Fibroblast of skin of scalp (primary cell): ENCODE measurements at regions not wholly inside any gene's neighbourhood (a gene's known extent, or its start where the extent isn't known, plus 50 kb on each side); places are given as distances from the start of the nearest gene placed in this dataset.

Source experiments
- DNase-seq: peaks from one replicate; pipeline ENCODE4 v3.0.0-alpha.2; 2013

- no peak for DNase-seq
Observed at GRCh38 chrX:39302838-39303237, 501.6 kb downstream of the MID1IP1 start.

GRCh38 chrX:39304746-39305145 lies 503.5 kb downstream of the MID1IP1 start:
- DNase-seq = no peak

- no peak for DNase-seq
Observed at GRCh38 chrX:39307488-39307887, 506.2 kb downstream of the MID1IP1 start.

DNA sequence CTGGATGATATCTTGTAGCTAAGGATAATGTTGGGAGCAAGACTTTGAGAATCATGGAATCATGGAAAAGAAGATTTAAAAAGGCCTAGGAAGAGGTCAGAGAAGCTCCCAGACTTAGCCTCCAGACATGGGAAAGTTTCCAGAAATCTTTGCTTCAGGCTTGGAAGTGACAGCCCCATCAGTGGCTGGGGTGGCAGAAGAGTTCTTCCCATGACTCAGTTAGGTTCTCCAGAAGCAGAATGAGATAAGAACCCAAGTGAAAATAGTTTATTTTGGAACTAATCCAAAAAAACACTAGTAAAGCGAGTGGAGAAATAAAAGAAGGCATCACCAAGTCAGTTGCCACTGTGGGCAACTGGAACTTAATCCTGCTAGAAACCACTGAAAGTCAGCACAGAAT lies 506.9 kb downstream of the MID1IP1 start:
- DNase-seq = peak; percentile 9

DNA sequence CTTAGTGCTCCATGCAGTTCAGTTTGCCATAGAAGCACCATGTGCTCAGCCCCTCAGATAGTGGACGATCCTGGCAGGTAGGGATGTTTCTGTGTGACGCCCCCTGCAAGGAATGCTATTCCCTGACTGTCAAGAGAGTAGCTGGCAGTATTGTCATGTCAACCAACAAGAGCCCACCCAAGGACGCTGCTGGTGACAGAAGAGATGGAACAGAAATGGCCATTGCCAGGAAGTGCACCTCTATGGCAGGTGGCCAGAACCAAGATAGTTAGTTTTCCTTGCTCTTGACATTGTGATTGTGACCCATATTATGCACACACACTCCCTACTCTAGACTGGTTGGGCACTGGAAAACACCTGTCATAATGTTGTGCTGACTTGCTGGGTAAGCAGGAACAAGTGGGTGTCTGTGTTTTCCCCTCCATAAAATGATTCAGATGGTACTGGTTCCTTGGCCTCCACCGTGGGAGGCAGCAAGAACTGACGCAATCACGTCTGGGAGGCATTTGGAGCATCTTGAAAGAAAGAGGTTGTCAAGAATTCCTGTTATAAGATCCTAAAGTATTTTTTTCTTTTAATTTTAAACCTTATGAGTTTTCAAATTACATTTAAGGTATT lies 507.9 kb downstream of the MID1IP1 start:
- peak; percentile 1 for DNase-seq

GRCh38 chrX:39309721-39310152 lies 508.5 kb downstream of the MID1IP1 start:
- no peak for DNase-seq

GRCh38 chrX:39310891-39311290 lies 509.6 kb downstream of the MID1IP1 start:
- DNase-seq = no peak

GRCh38 chrX:39311646-39312045 lies 510.4 kb downstream of the MID1IP1 start:
- no peak for DNase-seq

DNA sequence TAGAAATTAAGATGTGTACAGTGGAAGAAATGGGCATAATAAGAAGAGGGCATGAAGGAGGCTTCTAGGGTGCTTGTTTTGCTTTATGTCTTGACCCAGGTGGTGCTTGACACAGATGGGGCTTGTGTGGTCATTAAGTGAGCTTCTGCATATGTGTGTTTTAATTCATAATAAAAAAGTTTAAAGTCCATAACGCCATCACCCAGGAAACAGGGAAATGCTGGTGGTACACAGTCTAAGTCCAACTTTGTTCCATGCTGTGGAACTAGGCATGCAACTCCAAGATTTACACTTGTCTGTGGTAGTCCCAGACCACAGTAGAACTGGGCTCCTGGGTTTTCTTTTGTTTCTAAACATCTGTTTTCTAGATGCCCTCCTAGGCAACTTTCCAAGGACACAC lies 511.9 kb downstream of the MID1IP1 start:
- no peak for DNase-seq

DNA sequence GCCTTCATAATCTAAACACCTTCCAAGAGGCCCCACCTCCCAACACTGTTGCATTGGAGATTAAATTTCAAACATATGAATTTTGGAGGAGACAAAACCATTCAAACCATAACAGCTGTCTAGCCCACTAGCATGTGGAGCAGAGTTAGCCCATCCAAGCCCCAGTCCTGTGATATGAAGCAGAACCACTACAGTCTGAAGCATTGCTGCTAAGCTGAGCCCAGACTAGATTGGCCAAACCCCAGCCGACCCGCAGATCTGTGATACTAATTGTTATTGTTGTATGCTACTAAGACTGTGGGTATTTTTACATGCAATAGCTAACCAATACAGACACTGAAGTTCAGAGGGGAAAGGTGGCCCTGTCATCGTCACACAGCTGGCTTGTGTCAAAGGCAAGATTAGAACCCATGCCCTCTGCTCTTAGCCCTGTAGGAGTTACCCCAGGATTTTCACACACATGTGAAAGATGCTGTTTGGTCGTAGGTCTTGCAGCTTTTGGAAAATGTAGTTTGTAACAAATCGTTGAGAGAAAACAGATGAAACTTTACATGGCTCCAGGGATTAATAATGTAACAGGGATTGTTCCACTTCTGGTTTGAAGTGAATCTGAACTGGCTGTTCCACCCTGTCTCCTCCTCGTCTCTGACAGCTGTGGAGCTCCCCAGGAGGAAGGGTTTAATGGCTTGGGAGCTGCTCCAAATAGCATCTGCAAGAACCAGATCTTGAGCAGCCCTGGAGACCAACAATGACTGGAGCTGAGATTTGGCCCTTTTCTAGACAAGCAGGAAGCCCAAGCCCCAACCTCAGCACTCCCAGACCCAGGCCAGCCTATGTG lies 517.5 kb downstream of the MID1IP1 start:
- DNase-seq = no peak

- no peak for DNase-seq
Observed at GRCh38 chrX:39320165-39320564, 518.9 kb downstream of the MID1IP1 start.

DNA sequence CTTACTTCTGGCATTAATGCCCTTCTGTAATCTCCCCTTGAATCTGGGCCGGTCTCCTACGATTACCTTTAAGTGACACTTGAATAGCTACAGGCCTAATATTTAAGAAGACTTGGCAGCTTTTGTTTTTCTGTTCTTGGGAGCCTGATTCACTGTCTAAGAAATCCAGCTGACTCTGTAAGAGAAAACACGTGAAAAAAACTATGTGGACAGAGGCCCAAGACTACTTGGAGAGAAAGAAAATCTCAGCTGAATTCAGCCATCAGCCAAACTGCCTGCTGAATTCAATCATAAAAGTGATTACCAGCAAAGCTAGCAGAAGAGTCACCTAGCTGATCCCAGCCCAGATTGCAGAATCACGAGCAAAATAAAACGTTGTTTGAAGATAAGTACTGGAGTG lies 521.2 kb downstream of the MID1IP1 start:
- no peak for DNase-seq

- no peak for DNase-seq
Observed at GRCh38 chrX:39324233-39324930, 523.1 kb downstream of the MID1IP1 start.

GRCh38 chrX:39327255-39327654 lies 526.0 kb downstream of the MID1IP1 start:
- DNase-seq = no peak

DNA sequence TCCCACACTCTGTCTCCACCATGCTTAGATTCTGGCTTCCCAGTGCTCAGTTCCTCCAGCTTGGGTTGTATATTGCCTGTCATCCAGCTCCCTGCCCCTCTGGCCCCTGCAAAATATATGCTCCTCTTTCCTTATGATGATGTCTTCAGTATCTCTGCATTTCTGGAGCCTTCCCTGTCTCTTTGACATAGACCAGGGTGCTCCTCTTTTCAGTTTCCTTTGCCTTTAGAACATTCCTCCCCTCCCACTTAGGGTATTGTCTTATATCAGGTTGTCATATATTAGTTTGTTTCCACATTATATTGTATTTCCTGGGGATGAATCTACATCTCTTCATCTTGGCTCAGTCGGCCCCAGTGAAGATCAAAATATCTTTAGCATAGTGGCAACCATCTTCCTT lies 526.4 kb downstream of the MID1IP1 start:
- no peak for DNase-seq

DNA sequence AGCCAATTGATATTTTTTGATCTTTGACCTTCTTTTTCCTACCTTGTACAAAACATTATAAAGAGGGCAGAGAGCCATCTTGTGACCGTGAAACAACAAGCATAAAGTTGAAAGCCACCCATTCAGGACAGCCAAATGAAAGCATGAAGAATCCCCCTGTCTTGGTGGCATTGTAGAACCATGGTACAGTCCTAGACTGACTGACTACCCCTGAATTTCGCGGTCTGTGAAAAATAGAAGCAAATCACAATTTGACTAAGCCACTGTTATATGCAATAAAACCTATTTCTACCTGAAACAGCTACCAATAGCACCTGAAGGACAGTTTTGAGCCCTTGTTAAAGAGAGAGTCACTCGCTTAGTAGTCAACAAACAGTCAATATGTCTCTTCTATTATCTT lies 527.4 kb downstream of the MID1IP1 start:
- no peak for DNase-seq

GRCh38 chrX:39331082-39331704 lies 529.9 kb downstream of the MID1IP1 start:
- DNase-seq = no peak

- no peak for DNase-seq
Observed at GRCh38 chrX:39333451-39333850, 532.2 kb downstream of the MID1IP1 start.

- DNase-seq = no peak
Observed at GRCh38 chrX:39335513-39336235, 534.4 kb downstream of the MID1IP1 start.

DNA sequence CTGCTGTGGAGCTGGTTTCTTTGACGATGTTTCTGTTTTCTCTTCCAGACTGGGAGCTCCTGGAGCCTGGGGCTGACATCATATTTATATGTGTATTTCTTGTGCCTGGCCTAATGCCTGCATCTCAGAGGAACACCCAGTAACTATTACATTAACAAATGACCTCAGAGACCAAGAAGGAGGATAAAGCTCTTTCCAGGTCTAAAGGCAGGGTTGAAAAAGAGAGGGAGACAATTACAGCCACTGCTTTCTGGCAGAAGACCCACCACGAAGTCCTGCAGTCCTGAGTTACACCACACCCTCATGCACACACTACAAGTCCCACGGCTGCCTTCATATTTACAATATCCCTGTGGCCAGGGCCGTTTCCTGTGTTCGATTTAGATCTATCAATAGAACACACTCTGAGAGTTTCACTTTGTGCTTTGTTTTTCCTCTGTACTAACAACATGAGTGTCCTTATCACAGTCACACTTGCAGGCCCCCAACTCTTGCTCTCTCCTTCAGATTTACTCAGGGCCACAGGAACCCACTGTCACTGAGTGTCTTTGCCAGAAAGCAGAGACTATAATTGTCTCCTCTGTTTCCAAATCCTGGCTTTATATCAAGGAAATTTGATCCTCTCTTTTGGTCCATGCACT lies 535.5 kb downstream of the MID1IP1 start:
- DNase-seq = peak; percentile 11

- no peak for DNase-seq
Observed at GRCh38 chrX:39337451-39337850, 536.2 kb downstream of the MID1IP1 start.

DNA sequence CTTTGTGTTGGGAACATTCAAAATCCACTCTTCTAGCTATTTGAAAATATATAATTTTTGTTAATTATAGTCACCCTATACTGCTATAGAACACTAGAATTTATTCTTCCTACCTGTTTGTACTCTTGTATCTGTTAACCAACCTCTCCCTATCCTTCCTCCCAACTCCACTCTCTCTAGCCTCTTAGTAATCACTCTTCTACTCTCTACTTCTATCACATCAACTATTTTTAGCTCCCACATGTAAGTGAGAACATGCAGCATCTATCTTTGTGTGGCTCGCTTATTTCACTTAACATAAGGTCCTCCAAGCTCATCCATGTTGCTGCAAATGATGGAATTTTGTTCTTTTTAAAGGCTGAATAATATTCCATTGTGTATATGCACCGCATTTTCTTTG lies 537.3 kb downstream of the MID1IP1 start:
- no peak for DNase-seq
